Stimulated activated CD4-positive, alpha-beta T cell treated with anti-CD3 and anti-CD28 coated beads, TNF-alpha, amount 100 ng/mL, for 24 hours (primary cell): ENCODE measurements at regions not wholly inside any gene's neighbourhood (a gene's known extent, or its start where the extent isn't known, plus 50 kb on each side); places are given as distances from the start of the nearest gene placed in this dataset.
"Not testable (repeated sequence)": the region's sequence is repeated elsewhere in the genome, so short reads cannot be mapped to it uniquely, and the experiment has no call there.

ENCODE experiments used
- DNase-seq, 3 experiments: peaks; one replicate each; pipeline ENCODE4 v3.0.0-alpha.2; 2020; ENCODE audit warnings: low read depth in 3 of 3

DNA sequence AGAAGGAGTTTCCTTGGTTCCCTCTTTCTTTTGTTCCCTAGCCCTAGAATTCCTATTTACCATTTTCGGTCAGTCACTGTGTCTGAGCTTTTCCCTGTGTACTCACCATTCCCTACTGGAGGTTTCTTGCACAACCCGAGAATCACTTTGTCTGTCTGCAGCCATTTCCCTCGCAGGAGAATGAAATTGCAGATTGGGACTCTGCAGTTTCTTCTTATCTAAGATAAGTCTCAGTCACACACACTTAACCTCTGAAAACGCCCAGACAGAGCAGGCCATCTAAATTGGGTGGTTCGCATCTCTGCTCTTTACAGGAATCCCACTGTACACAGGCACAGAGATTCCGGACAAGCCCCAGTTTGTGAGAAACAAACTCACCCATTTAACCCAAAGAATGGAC, 58.6 kb upstream of the CNTNAP2 start:
- DNase-seq, result no peak

GRCh38 chr7:146054909-146055308, 61.7 kb upstream of the CNTNAP2 start:
- DNase-seq, result no peak

GRCh38 chr7:146053492-146053891, 63.1 kb upstream of the CNTNAP2 start:
- DNase-seq, result no peak

DNA sequence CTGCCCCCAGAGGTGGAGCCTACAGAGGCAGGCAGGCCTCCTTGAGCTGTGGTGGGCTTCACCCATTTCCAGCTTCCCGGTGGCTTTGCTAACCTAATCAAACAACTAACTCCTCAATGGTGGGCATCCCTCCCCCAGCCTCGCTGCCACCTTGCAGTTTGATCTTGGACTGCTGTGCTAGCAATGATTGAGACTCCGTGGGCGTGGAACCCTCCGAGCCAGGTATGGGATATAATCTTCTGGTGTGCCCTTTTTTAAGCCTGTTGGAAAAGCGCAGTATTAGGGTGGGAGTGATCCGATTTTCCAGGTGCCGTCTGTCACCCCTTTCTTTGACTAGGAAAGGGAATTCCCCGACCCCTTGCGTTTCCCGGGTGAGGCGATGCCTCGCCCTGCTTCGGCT, 73.3 kb upstream of the CNTNAP2 start:
- DNase-seq, result not testable (repeated sequence)

- no peak for DNase-seq
Observed at GRCh38 chr7:146028251-146028750, 88.3 kb upstream of the CNTNAP2 start.

DNA sequence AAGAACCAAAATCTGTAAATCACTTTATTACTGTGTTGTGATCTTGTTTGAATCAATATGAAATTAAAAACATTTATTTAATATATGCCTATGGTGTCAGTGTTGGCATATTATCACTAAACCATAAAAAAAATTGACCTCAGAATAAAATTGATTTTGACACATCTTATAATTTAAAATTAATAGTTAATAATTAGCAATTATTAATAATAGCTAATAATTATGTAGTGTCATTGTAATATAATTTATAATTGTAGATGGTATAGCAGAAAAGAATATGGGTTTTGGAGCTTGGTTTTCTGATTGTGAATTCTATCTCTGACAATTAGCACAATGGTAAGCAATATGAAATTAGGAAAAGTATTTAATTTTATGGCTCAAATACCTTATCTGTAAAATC, 89.4 kb upstream of the CNTNAP2 start:
- DNase-seq, result no peak

DNA sequence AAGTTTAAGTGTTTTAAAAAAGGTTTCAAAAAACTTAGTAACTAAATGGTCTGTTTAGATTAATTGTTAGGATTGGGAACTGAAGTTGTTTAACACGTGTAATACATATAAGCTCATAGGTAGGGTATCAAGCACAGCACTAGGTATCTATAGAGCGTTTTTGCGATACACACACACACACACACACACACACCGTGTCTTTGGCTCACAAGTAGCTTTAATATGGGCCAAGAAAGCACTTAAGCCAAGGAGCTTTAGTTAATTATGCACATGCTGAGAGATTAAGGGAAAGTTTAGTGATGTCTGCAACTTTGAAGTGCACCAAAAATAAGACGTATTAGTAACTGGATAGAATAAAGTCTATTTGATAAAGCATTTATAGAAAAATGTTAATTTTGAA, 93.8 kb upstream of the CNTNAP2 start:
- DNase-seq, result no peak

GRCh38 chr7:146019041-146020004, 97.3 kb upstream of the CNTNAP2 start:
- not testable (repeated sequence) for DNase-seq

DNA sequence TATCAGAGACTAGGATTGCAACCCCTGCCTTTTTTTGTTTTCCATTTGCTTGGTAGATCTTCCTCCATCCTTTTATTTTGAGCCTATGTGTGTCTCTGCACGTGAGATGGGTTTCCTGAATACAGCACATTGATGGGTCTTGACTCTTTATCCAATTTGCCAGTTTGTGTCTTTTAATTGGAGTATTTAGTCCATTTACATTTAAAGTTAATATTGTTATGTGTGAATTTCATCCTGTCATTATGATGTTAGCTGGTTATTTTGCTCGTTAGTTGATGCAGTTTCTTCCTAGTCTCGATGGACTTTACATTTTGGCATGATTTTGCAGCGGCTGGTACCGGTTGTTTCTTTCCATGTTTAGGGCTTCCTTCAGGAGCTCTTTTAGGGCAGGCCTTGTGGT, 99.2 kb upstream of the CNTNAP2 start:
- not testable (repeated sequence) for DNase-seq

DNA sequence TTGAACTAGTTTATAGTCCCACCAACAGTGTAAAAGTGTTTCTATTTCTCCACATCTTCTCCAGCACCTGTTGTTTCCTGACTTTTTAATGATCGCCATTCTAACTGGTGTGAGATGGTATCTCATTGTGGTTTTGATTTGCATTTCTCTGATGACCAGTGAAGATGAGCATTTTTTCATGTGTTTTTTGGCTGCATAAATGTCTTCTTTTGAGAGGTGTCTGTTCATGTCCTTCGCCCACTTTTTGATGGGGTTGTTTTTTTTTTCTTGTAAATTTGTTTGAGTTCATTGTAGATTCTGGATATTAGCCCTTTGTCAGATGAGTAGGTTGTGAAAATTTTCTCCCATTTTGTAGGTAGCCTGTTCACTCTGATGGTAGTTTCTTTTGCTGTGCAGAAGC, 102.4 kb upstream of the CNTNAP2 start:
- not testable (repeated sequence) for DNase-seq

DNA sequence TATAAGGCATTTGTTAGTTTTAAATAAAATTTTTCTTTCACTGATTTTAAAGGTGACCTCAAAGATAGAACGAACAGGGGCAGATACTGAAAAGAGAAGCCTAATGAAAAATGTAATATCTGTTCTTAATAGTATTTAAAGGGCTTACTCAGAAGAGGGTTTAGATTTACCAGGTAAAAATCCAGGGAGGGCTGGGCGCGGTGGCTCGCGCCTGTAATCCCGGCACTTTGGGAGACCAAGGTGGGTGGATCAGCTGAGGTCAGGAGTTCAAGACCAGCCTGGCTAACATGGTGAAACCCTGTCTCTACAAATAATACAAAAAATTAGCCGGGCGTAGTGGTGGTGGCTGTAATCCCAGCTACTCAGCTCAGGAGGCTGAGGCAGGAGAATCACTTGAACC, 108.3 kb upstream of the CNTNAP2 start:
- no peak for DNase-seq

GRCh38 chr7:146004805-146005204, 111.8 kb upstream of the CNTNAP2 start:
- no peak for DNase-seq

DNA sequence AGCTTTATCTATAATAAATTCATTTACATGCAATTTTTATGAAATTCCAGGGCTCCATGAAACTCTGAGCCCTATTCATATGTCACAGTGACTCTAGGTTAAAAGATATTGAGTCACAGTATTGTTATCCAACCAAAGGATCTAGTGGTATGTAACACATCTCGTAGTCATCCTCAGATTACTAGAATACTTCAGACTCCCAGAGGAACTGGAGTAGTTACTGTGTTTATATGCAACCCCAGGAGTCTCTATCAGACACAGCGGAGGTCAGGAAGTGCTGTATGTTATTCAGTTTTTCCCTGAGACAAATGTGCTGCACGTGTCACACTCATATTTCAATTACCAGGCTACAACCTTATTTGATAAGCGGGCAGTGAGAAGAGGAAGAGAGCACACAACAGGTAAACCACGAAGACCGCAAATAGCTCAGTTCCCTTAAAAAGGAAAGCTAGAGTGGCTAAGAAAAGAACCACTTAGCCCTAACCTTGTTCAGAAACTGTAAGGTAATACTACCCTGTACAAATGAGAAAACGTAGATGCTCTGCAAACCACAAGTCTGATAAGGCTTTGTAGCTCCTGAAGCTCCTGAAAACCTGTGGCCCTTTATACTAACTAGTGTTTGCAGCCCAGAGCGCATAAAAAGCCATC, 114.0 kb upstream of the CNTNAP2 start:
- DNase-seq, result no peak

GRCh38 chr7:146002008-146002407, 114.6 kb upstream of the CNTNAP2 start:
- no peak for DNase-seq

DNA sequence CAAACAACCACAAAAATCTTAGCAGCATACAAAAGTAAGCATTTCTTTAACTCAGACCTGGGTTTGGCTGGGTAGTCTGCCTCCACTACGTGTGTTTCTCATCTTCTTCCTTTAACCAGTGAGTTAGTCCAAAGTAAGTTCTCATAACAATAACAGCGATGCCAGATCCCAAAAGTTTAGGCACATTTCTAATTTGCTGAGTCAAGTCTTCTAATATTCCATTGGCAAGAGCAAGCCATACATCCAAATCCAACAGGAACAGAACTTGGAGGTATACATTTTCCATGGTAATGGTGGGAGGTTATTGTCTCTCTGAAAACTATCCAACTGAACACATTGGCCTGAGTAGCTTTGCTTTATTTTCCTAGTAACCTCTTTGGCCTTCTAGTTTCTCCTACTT, 115.7 kb upstream of the CNTNAP2 start:
- DNase-seq, result no peak

GRCh38 chr7:145989469-145989868, 127.1 kb upstream of the CNTNAP2 start:
- no peak for DNase-seq

GRCh38 chr7:145986248-145986874, 130.2 kb upstream of the CNTNAP2 start:
- no peak for DNase-seq

GRCh38 chr7:145978769-145979168, 137.8 kb upstream of the CNTNAP2 start:
- DNase-seq, result no peak

DNA sequence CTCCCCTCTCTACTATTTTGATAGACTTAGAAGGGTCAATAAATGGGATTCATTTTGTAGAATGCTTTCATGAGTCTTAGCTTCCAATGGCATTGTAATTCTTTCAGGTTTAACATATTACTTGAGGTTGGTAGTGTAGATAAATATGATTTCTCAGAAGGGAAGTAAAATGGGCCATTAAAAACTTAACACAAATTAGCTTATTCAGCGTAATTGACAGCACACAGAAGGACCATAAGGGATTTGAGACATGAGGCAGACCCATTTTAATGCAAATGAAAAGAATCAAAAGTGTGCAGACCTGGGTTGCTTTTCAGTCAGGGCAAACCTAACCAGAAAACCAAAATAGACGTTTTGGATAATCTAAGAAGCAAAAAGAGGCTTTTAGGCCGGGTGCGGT, 156.6 kb upstream of the CNTNAP2 start:
- DNase-seq, result no peak

DNA sequence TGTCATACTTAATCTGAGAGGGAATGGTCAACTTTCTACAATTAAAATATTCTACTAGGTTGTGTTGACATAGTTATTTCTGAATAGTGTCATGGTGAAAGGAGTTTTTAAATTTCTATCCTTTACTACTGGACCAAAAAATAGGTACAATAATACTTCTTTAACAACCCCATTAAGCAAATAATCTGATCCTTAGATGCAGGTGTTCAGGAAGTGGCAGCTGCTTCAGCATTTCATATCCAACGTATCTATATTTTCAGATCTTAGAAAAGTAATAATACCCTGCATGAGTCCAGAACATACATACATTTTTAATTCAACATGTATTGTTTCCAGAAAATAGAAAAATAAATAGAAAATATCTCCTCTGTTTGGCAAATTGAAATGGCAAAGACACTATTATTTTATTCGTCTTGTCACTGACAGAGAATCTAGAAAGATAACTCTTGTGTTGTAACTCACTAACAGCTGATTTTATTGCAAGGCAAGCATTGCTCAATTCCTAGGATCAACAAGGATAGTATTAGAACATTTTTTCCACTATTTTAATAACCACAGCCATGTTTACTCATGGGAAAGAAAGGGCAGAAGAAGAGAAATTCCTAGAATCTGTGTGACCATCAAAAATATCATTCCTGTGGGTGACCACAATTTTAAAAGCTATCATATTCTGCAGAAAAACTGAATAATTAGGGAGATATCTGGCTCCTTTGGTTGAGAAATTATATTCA, 159.3 kb upstream of the CNTNAP2 start:
- DNase-seq, result no peak

- DNase-seq, result no peak
Observed at GRCh38 chr7:145951566-145951965, 165.0 kb upstream of the CNTNAP2 start.

DNA sequence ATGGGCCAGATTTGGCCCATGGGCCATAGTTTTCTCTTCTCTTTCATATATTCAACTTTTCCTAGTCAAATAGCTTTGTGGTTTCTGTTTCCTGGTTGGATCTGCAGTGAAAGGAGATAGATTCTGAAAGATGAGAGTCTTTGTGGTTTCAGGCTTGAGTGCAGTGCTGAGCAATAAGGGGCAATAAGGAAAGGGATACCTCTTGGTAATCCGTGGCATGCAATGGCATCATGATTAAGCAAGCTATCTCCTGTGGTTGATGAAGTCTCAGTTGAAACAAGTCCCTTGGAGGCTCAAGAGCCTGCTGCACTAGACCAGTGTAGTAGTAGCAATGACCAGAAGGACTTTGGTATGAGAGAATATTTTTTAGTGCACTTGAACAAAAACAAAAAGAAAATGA, 187.7 kb upstream of the CNTNAP2 start:
- DNase-seq, result no peak
